ENCODE measurements at regions not wholly inside any gene's neighbourhood (a gene's known extent, or its start where the extent isn't known, plus 50 kb on each side); places are given as distances from the start of the nearest gene placed in this dataset.

- no peak overlapping the region for H3K27ac ChIP-seq
- in situ Hi-C loops (cut with MboI; ENCODE audit: low pct_ligation_motif_present in 1 of 4, low pct_unique_long_range_greater_than_20kb in 1 of 4, low sequenced_read_pairs in 3 of 4), result no loop called here
- H3K9me3 ChIP-seq, result no peaks in the 10 kb centered on the region
- H3K4me3 ChIP-seq, result no peak overlapping the region
- no peaks in the 10 kb centered on the region for H3K27me3 ChIP-seq
- TF ChIP-seq EP300 (IDR thresholded peaks at IDR 0.05; ENCODE audit: low read depth) (no peak), CTCF (IDR thresholded peaks at IDR 0.05) (no peak), POLR2AphosphoS5 (IDR thresholded peaks at IDR 0.05) (no peak), POLR2A (IDR thresholded peaks at IDR 0.05) (no peak)
- no peaks in the 10 kb centered on the region for H3K36me3 ChIP-seq
- H3K4me1 ChIP-seq, result peaks cover 7 to 25% (median 9%) of the 10 kb centered on the region in 4 donors
- intact Hi-C loops (cut with DNase I; ENCODE audit: low total_unique reads), result no loop called here
- DNase-seq, result no peak
- WGBS, 2 donors (ENCODE audit: low coverage in 1 of 2), result 61 to 72% methylated on average over 3 to 9 of the region's 9 CpGs
Measured at GRCh38 chr5:135234666-135235401, 164.2 kb downstream of the MACROH2A1 start.

GRCh38 chr5:135234242-135234641 lies 164.8 kb downstream of the MACROH2A1 start:
- no peak overlapping the region for H3K4me3 ChIP-seq
- intact Hi-C loops (cut with DNase I; ENCODE audit: low total_unique reads) (no loop called here), in situ Hi-C loops (cut with MboI; ENCODE audit: low pct_ligation_motif_present in 1 of 4, low pct_unique_long_range_greater_than_20kb in 1 of 4, low sequenced_read_pairs in 3 of 4) (no loop called here)
- no peak for TF ChIP-seq EP300 (IDR thresholded peaks at IDR 0.05; ENCODE audit: low read depth)
- TF ChIP-seq POLR2AphosphoS5 (IDR thresholded peaks at IDR 0.05), result no peak
- no peak for TF ChIP-seq CTCF (IDR thresholded peaks at IDR 0.05)
- no peak for TF ChIP-seq POLR2A (IDR thresholded peaks at IDR 0.05)
- H3K36me3 ChIP-seq, result no peaks in the 10 kb centered on the region
- WGBS, 2 donors (ENCODE audit: low coverage in 1 of 2), result 50 to 86% methylated on average over 2 to 12 of the region's 12 CpGs
- H3K9me3 ChIP-seq, result no peaks in the 10 kb centered on the region
- DNase-seq, result no peak
- no peak overlapping the region for H3K27ac ChIP-seq
- peaks cover 9 to 24% (median 12%) of the 10 kb centered on the region in 4 donors for H3K4me1 ChIP-seq
- H3K27me3 ChIP-seq, result no peaks in the 10 kb centered on the region

- intact Hi-C loops (cut with DNase I; ENCODE audit: low total_unique reads), result no loop called here
- H3K27ac ChIP-seq, result no peak overlapping the region
- H3K27me3 ChIP-seq, result no peaks in the 10 kb centered on the region
- no peak for DNase-seq
- H3K36me3 ChIP-seq, result no peaks in the 10 kb centered on the region
- H3K9me3 ChIP-seq, result no peaks in the 10 kb centered on the region
- in situ Hi-C loops (cut with MboI; ENCODE audit: low pct_ligation_motif_present in 1 of 4, low pct_unique_long_range_greater_than_20kb in 1 of 4, low sequenced_read_pairs in 3 of 4), result no loop called here
- peaks cover 9 to 21% (median 12%) of the 10 kb centered on the region in 4 donors for H3K4me1 ChIP-seq
- TF ChIP-seq POLR2A (IDR thresholded peaks at IDR 0.05), result no peak
- no peak for TF ChIP-seq CTCF (IDR thresholded peaks at IDR 0.05)
- TF ChIP-seq EP300 (IDR thresholded peaks at IDR 0.05; ENCODE audit: low read depth), result no peak
- TF ChIP-seq POLR2AphosphoS5 (IDR thresholded peaks at IDR 0.05), result no peak
- 77% methylated on average over 6 of the region's 6 CpGs; no CpG with 5 or more reads in 1 of the 2 donors for WGBS, 2 donors (ENCODE audit: low coverage in 1 of 2)
- no peak overlapping the region for H3K4me3 ChIP-seq
Measured at GRCh38 chr5:135233477-135233876, 165.6 kb downstream of the MACROH2A1 start.

- in situ Hi-C loops (cut with MboI; ENCODE audit: low pct_ligation_motif_present in 1 of 4, low pct_unique_long_range_greater_than_20kb in 1 of 4, low sequenced_read_pairs in 3 of 4), result no loop called here
- Histone ChIP-seq H3K27me3 (no peaks in the 10 kb centered on the region), H3K27ac (no peak overlapping the region), H3K36me3 (no peaks in the 10 kb centered on the region), H3K4me3 (no peak overlapping the region), H3K4me1 (peaks cover 9 to 21% (median 12%) of the 10 kb centered on the region in 4 donors), H3K9me3 (no peaks in the 10 kb centered on the region)
- no peak for TF ChIP-seq POLR2AphosphoS5 (IDR thresholded peaks at IDR 0.05)
- TF ChIP-seq EP300 (IDR thresholded peaks at IDR 0.05; ENCODE audit: low read depth), result no peak
- TF ChIP-seq POLR2A (IDR thresholded peaks at IDR 0.05), result no peak
- WGBS, 2 donors (ENCODE audit: low coverage in 1 of 2), result 73% methylated on average over 6 of the region's 8 CpGs; no CpG with 5 or more reads in 1 of the 2 donors
- no peak for DNase-seq
- intact Hi-C loops (cut with DNase I; ENCODE audit: low total_unique reads), result no loop called here
Measured at GRCh38 chr5:135232958-135233357, 166.1 kb downstream of the MACROH2A1 start.
